Islet precursor cell (in vitro differentiated cells): ENCODE measurements at regions not wholly inside any gene's neighbourhood (a gene's known extent, or its start where the extent isn't known, plus 50 kb on each side); places are given as distances from the start of the nearest gene placed in this dataset.
"Not testable (repeated sequence)": the region's sequence is repeated elsewhere in the genome, so short reads cannot be mapped to it uniquely, and the experiment has no call there.

Experiments used
- DNase-seq: peaks from one replicate; pipeline ENCODE4 v3.0.0-alpha.2; 2018

- not testable (repeated sequence) for DNase-seq
These were observed 183.0 kb downstream of the HACE1 start for GRCh38 chr6:104676679-104677078.

- not testable (repeated sequence) for DNase-seq
These were observed 184.6 kb downstream of the HACE1 start for GRCh38 chr6:104675161-104675560.

- not testable (repeated sequence) for DNase-seq
These were observed 186.6 kb downstream of the HACE1 start for GRCh38 chr6:104673078-104673477.

- DNase-seq: not testable (repeated sequence)
These were observed 188.2 kb downstream of the HACE1 start for GRCh38 chr6:104671591-104671891.

- not testable (repeated sequence) for DNase-seq
These were observed 188.7 kb downstream of the HACE1 start for GRCh38 chr6:104670834-104671590.

GRCh38 chr6:104669483-104669882 is 190.2 kb downstream of the HACE1 start:
- DNase-seq: no peak

GRCh38 chr6:104656235-104656634 is 203.5 kb downstream of the HACE1 start:
- DNase-seq: no peak

- no peak for DNase-seq
These were observed 205.9 kb downstream of the HACE1 start for GRCh38 chr6:104653781-104654180.

GRCh38 chr6:104648347-104648746 is 211.4 kb downstream of the HACE1 start:
- no peak for DNase-seq

GRCh38 chr6:104644848-104645247 is 214.9 kb downstream of the HACE1 start:
- DNase-seq: no peak

GRCh38 chr6:104642871-104643270 is 216.8 kb downstream of the HACE1 start:
- DNase-seq: no peak

GRCh38 chr6:104640761-104641160 is 219.0 kb downstream of the HACE1 start:
- no peak for DNase-seq

GRCh38 chr6:104640150-104640700 is 219.5 kb downstream of the HACE1 start:
- no peak for DNase-seq

- no peak for DNase-seq
These were observed 220.1 kb downstream of the HACE1 start for GRCh38 chr6:104639668-104640067.

- no peak for DNase-seq
These were observed 220.9 kb downstream of the HACE1 start for GRCh38 chr6:104638841-104639290.

- DNase-seq: no peak
These were observed 226.6 kb downstream of the HACE1 start for GRCh38 chr6:104633125-104633524.

GRCh38 chr6:104632588-104632987 is 227.1 kb downstream of the HACE1 start:
- no peak for DNase-seq

GRCh38 chr6:104630955-104631354 is 228.8 kb downstream of the HACE1 start:
- DNase-seq: no peak

GRCh38 chr6:104630522-104630921 is 229.2 kb downstream of the HACE1 start:
- DNase-seq: no peak

GRCh38 chr6:104629826-104630225 is 229.9 kb downstream of the HACE1 start:
- DNase-seq: no peak

- DNase-seq: peak; percentile 98
These were observed 234.2 kb downstream of the HACE1 start for GRCh38 chr6:104625536-104625935.

GRCh38 chr6:104623052-104623690 is 236.5 kb downstream of the HACE1 start:
- peak; percentile 79 for DNase-seq

- DNase-seq: no peak
These were observed 238.3 kb downstream of the HACE1 start for GRCh38 chr6:104621396-104621795.

GRCh38 chr6:104617591-104617990 is 242.1 kb downstream of the HACE1 start:
- no peak for DNase-seq
